Testis (tissue), 2 donors: ENCODE measurements at regions not wholly inside any gene's neighbourhood (a gene's known extent, or its start where the extent isn't known, plus 50 kb on each side); places are given as distances from the start of the nearest gene placed in this dataset.

Experiments
- CTCF ChIP-seq, 3 experiments: fragments of 450-650 bp in 2 of 3; fragments of 200-600 bp in 1 of 3; sonication (generic) in 1 of 3; IDR thresholded peaks; one replicate each; pipeline ENCODE4 v1.5.1; 2016 to 2019; ENCODE audit warnings: antibody characterized with exemption in 3 of 3, mild to moderate bottlenecking in 2 of 3, moderate library complexity in 1 of 3
- POLR2A ChIP-seq: fragments of 450-650 bp; IDR thresholded peaks from one replicate; pipeline ENCODE4 v1.6.1; 2017; ENCODE audit warnings: antibody characterized with exemption, mild to moderate bottlenecking, moderate library complexity

DNA sequence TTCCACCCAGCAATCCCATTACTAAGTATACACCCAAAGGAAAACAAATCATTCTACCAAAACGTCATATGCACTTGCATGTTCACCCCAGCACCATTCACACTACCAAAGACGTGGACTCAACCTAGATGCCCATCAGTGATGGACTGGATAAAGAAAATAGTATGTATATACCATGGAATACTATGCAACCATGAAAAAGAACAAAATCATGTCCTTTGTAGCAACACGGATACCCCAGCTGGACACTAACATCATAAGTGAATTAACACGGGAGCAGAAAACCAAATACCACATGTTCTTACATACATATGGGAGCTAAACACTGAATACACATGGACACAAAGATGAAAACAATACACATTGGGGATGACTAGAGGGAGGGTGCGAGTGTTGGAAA is 309.1 kb upstream of the KLF3 start:
- TF ChIP-seq POLR2A (no peak), CTCF (IDR thresholded peaks at IDR 0.05) (no peak)
